ENCODE measurements at regions not wholly inside any gene's neighbourhood (a gene's known extent, or its start where the extent isn't known, plus 50 kb on each side); places are given as distances from the start of the nearest gene placed in this dataset.

- DNase-seq: no peak
Observed at GRCh38 chr21:41689289-41689583, 77.6 kb downstream of the RIPK4 start.

GRCh38 chr21:41687633-41688032 lies 79.2 kb downstream of the RIPK4 start:
- no peak for DNase-seq

- DNase-seq: no peak
Observed at GRCh38 chr21:41686664-41687063, 80.2 kb downstream of the RIPK4 start.

- no peak for DNase-seq
Observed at GRCh38 chr21:41685511-41686149, 81.2 kb downstream of the RIPK4 start.

DNA sequence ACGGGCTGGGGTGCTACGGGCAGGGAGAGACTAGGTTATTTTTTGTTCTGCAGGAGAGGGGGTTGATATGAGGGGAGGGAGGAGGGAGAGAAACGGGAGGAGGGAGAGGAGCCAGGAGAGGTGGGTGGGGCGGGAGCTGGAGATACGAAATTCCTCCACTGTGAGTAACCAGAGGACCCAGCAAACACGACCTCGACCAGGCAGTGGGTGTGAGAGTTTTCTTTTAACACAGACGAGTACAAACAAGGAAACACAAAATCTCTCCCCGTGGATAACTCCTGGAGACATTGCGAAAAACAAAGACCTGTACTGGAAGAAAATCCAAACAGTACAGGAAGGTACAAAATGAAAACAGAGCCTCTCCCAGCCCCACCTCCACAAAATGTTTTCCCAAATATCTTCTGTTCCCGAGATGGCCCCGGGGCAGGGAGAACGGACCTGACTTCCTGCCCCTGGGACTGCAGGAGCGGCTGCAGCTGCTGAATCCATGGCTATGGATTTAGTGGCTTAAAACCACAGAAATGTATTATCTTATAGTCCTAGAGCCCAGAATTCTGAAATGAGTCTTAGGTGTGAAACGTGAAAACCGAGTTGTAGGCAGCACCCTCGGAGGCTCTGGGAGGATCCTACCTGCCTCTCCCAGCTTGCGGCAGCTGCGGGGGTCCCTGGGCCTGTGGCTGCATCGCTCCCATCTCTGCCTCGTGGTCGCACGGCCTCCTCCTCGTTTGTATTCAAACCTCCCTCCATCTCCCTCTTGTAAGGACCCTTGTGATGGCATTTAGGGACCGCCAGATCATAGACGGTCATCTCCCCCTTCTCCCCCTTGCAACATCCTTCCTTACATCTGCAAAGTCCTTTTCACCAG lies 82.2 kb downstream of the RIPK4 start:
- peak; percentile 74 for DNase-seq

- no peak for DNase-seq
Observed at GRCh38 chr21:41683815-41684214, 83.0 kb downstream of the RIPK4 start.

DNA sequence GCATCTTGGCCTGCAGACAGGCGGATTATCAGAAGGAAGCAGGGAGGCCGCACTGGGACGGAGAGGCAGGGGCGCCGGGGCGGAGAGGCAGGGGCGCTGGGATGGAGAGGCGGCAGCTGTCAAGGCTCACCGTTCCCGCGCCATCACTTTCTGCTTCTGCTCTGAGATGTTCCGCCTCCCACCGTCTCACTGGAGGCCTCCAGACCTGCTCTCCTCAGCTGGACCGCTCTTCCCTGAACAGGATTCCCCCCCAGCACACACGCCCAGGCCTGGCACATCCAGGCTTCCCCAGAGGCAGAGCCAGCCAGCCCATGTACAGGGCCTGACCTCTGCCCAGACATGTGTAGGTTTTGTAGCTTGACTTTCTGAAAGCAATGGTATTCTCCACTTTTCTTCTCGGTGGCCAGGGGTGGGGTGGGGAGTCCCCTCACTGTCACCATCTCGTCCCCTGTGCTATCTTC lies 84.1 kb downstream of the RIPK4 start:
- no peak for DNase-seq

DNA sequence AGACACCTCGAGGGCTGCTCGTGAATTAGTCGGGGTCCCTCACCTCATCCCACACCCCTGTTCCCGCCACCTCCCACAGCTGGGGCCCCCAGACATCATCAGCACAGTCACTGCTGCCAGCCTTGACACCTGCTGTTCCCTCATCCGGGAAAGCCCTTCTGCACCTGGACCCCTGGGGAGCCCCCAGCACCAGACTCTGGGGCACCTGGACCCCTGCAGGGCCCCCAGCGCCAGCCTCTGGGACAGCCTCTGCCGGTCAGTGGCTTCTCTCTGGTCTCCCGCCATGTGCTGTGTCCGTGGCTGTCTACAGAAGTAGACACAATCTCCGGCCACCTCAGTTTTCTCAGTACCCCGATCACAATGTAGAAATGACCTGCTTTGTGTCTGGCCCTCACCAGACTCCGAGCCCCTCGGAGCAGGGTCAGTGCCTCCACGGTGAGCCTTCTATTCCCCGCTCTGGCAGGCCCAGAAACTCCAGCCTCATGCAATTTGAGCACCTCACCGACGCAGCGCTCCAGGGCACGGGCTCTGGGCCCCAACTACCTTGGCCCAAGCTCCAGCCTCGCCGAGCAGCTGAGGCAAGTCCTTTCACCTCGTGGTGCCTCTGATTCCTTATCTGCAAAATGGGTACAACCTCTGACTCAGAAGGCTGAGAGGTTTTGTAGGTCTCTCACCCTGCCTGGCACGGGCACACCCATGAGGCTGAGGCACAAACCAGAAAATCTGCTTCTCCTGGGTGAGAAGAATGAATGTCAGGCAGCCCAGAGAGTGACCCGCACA lies 84.7 kb downstream of the RIPK4 start:
- no peak for DNase-seq

- DNase-seq: no peak
Observed at GRCh38 chr21:41681348-41681801, 85.5 kb downstream of the RIPK4 start.

DNA sequence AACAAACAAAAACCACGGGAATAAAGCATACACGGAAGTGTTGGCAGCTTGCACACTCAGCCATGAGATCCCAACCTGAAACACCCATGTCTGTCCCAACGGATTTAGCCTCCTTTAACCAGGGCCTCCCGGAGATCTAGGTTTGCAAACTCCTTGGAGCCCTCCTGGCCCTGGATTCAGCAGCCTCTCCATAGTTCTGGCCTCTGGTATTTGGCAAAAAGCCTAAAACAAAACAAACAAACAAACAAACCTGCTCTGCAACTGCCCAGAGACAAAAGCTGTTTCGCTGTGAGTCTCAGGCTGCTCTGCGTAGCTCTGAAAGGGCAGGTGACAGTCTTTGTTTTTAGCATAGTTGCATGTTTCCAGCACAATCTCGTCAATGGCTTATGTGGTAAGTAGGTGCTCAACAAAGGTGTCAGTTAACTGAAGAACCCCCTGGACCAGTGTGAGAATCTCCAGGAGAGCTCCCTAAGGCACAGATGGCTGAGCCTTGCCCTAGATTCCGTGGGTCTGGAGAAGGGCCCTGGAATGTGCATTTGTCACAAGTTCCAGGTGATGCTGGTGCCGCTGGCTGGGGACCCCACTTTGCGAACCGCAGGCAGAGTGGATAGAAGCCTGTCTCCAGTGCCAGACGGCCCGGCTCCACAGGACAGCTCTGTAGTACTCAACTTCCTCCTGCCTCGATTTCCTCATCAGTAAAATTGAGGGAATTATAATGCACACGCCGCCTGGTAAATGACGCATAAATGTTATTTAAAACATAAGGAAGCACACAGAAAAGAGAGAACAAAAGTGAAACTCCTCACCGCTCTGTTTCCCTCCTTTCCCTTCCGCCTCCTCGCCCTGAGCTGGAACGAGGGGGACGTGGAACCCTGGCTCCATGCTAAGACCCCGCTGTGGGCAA lies 86.2 kb downstream of the RIPK4 start:
- DNase-seq: no peak

DNA sequence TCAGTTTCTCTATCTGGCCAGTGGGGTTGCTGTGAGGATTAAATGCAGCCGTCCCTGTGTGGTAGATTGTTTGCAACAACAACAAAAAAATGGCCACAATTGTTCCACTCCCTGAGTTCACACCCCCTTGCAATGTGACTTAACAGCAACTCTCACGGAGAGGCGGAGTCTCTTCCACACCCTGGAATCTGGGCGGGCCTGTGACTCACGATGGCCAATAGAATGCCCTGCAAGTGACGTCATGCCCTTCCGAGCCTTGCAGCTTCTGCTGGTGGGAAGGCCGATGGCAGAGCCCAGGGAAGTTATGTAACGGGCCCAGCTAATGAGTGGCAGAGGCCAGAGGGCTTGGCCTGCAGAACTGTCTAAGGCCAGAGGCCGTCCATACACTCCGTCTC lies 87.9 kb downstream of the RIPK4 start:
- DNase-seq: peak; percentile 97

- DNase-seq: peak; percentile 28
Observed at GRCh38 chr21:41678016-41678923, 88.6 kb downstream of the RIPK4 start.

- DNase-seq: no peak
Observed at GRCh38 chr21:41677671-41678015, 89.2 kb downstream of the RIPK4 start.

- no peak for DNase-seq
Observed at GRCh38 chr21:41676198-41676597, 90.7 kb downstream of the RIPK4 start.

- peak; percentile 51 for DNase-seq
Observed at GRCh38 chr21:41675574-41675973, 91.3 kb downstream of the RIPK4 start.

GRCh38 chr21:41674402-41674801 lies 92.5 kb downstream of the RIPK4 start:
- DNase-seq: no peak

DNA sequence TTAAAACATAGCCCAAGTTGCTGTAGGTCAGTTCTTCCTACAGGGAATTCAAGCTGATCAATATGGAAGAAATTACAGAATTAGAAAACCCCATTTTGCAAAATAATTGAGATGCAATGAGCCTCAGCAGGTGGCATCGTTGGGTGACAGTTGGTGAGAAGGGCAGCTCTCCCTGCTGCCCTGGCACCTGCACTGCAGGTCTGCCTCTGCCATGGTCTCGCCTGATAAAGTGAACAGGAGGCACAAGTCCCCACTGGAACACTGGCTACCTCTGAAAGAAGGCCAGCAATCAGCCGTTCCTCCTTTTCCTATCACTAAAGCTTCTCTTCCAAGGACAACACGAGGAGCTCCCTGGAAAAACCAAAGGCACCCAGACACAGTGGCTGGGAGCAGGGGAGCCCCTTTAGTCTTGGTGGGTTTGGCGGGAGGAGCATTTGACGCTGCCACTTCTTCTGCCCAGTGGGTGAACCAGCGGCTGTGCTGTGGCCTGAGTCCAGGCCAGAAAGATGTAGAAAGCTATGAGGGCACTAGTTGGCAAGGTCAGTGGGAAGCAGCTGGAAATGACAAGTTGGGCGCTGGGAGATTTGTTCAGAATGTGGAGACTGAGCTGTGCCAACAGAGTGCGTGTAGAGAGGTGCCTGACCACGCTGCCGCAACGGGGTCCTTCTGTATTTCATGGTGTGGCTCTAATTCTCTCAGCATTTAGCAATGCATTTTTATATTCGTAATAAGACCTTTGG lies 93.1 kb downstream of the RIPK4 start:
- no peak for DNase-seq

- DNase-seq: no peak
Observed at GRCh38 chr21:41673071-41673470, 93.8 kb downstream of the RIPK4 start.

GRCh38 chr21:41672543-41672915 lies 94.3 kb downstream of the RIPK4 start:
- no peak for DNase-seq

GRCh38 chr21:41671859-41672542 lies 94.9 kb downstream of the RIPK4 start:
- no peak for DNase-seq

Measured in fibroblast of skin of scalp (primary cell).